Immature natural killer cell (primary cell): ENCODE measurements at regions not wholly inside any gene's neighbourhood (a gene's known extent, or its start where the extent isn't known, plus 50 kb on each side); places are given as distances from the start of the nearest gene placed in this dataset.
"Not testable (repeated sequence)": the region's sequence is repeated elsewhere in the genome, so short reads cannot be mapped to it uniquely, and the experiment has no call there.

Experiments used
- DNase-seq, 3 donors: peaks; one replicate each; pipeline ENCODE4 v3.0.0; 2022; ENCODE audit warnings: mixed read lengths in 1 of 3
- H3K27ac Mint-ChIP-seq, 6 donors: one replicate each; pipeline ENCODE4 v1.8.0; 2020; ENCODE audit warnings: mixed read lengths in 6 of 6, mild to moderate bottlenecking in 5 of 6, inconsistent platforms in 4 of 6, moderate library complexity in 3 of 6
- H3K27me3 Mint-ChIP-seq, 3 donors: one replicate each; pipeline ENCODE4 v1.8.0; 2020 to 2021; ENCODE audit warnings: low read depth in 3 of 3, mild to moderate bottlenecking in 3 of 3, mixed read lengths in 3 of 3, moderate library complexity in 3 of 3, inconsistent platforms in 1 of 3
- H3K36me3 Mint-ChIP-seq, 3 donors: one replicate each; pipeline ENCODE4 v1.8.0; 2020; ENCODE audit warnings: mixed read lengths in 3 of 3, inconsistent platforms in 2 of 3, mild to moderate bottlenecking in 2 of 3
- H3K4me1 Mint-ChIP-seq, 2 donors: one replicate each; pipeline ENCODE4 v1.8.0; 2020; ENCODE audit warnings: inconsistent platforms in 2 of 2, mild to moderate bottlenecking in 2 of 2, mixed read lengths in 2 of 2, moderate library complexity in 1 of 2
- H3K4me3 Mint-ChIP-seq, 5 donors: one replicate each; pipeline ENCODE4 v1.8.0; 2020; ENCODE audit warnings: mild to moderate bottlenecking in 5 of 5, mixed read lengths in 5 of 5, inconsistent platforms in 3 of 5, moderate library complexity in 3 of 5
- H3K9me3 Mint-ChIP-seq, 6 donors: one replicate each; pipeline ENCODE4 v1.8.0; 2020; ENCODE audit warnings: mild to moderate bottlenecking in 6 of 6, mixed read lengths in 6 of 6, inconsistent platforms in 4 of 6, moderate library complexity in 3 of 6

- Mint-ChIP-seq H3K4me1 (no peaks in the 10 kb centered on the region), H3K9me3 (peaks cover under 1 to 10% (median 1%) of the 10 kb centered on the region in 6 donors), H3K27me3 (peaks cover 14 to 29% (median 29%) of the 10 kb centered on the region in 3 donors), H3K27ac (no peak overlapping the region), H3K4me3 (no peak overlapping the region), H3K36me3 (peaks cover 0 to under 1% (median 0%) of the 10 kb centered on the region in 3 donors)
- no peak for DNase-seq
These were observed 81.3 kb downstream of the ZNF467 start for GRCh38 chr7:149692056-149692455.

GRCh38 chr7:149690688-149691446 lies 82.5 kb downstream of the ZNF467 start:
- H3K9me3 Mint-ChIP-seq: peaks cover 0 to 8% (median 0%) of the 10 kb centered on the region in 6 donors
- H3K4me1 Mint-ChIP-seq: no peaks in the 10 kb centered on the region
- no peaks in the 10 kb centered on the region for H3K36me3 Mint-ChIP-seq
- peaks cover 13 to 34% (median 27%) of the 10 kb centered on the region in 3 donors for H3K27me3 Mint-ChIP-seq
- no peak for DNase-seq
- no peak overlapping the region for H3K4me3 Mint-ChIP-seq
- no peak overlapping the region for H3K27ac Mint-ChIP-seq

GRCh38 chr7:149689291-149689721 lies 84.1 kb downstream of the ZNF467 start:
- Mint-ChIP-seq H3K27me3 (peaks cover 9 to 33% (median 21%) of the 10 kb centered on the region in 3 donors), H3K4me3 (no peak overlapping the region), H3K27ac (no peak overlapping the region), H3K4me1 (no peaks in the 10 kb centered on the region), H3K36me3 (no peaks in the 10 kb centered on the region), H3K9me3 (peaks cover 0 to 6% (median 0%) of the 10 kb centered on the region in 6 donors)
- DNase-seq: no peak

- Mint-ChIP-seq H3K36me3 (no peaks in the 10 kb centered on the region), H3K9me3 (peaks cover 0 to 6% (median 0%) of the 10 kb centered on the region in 6 donors), H3K27ac (no peak overlapping the region), H3K4me1 (no peaks in the 10 kb centered on the region), H3K27me3 (peaks cover 9 to 34% (median 21%) of the 10 kb centered on the region in 3 donors), H3K4me3 (no peak overlapping the region)
- no peak for DNase-seq
These were observed 84.6 kb downstream of the ZNF467 start for GRCh38 chr7:149688836-149689235.

GRCh38 chr7:149687820-149688219 lies 85.6 kb downstream of the ZNF467 start:
- not testable (repeated sequence) for DNase-seq, H3K36me3 Mint-ChIP-seq, H3K9me3 Mint-ChIP-seq, H3K4me1 Mint-ChIP-seq, H3K4me3 Mint-ChIP-seq, H3K27ac Mint-ChIP-seq
- peaks cover 9 to 38% (median 20%) of the 10 kb centered on the region in 3 donors for H3K27me3 Mint-ChIP-seq

- no peak for DNase-seq
- Mint-ChIP-seq H3K27ac (no peak overlapping the region), H3K4me3 (no peak overlapping the region), H3K9me3 (peaks cover 0 to 6% (median 0%) of the 10 kb centered on the region in 6 donors), H3K4me1 (no peaks in the 10 kb centered on the region), H3K27me3 (peaks cover 5 to 35% (median 18%) of the 10 kb centered on the region in 3 donors), H3K36me3 (no peaks in the 10 kb centered on the region)
These were observed 86.9 kb downstream of the ZNF467 start for GRCh38 chr7:149686449-149686848.

GRCh38 chr7:149686011-149686410 lies 87.4 kb downstream of the ZNF467 start:
- Mint-ChIP-seq H3K4me3 (no peak overlapping the region), H3K27me3 (peaks cover 2 to 32% (median 18%) of the 10 kb centered on the region in 3 donors), H3K9me3 (peaks cover 0 to 6% (median under 1%) of the 10 kb centered on the region in 6 donors), H3K4me1 (no peaks in the 10 kb centered on the region), H3K36me3 (no peaks in the 10 kb centered on the region), H3K27ac (no peak overlapping the region)
- no peak for DNase-seq

GRCh38 chr7:149685455-149685854 lies 87.9 kb downstream of the ZNF467 start:
- no peaks in the 10 kb centered on the region for H3K4me1 Mint-ChIP-seq
- no peaks in the 10 kb centered on the region for H3K36me3 Mint-ChIP-seq
- DNase-seq: no peak
- H3K9me3 Mint-ChIP-seq: peaks cover 0 to 6% (median 2%) of the 10 kb centered on the region in 6 donors
- no peak overlapping the region for H3K4me3 Mint-ChIP-seq
- peaks cover 2 to 26% (median 14%) of the 10 kb centered on the region in 3 donors for H3K27me3 Mint-ChIP-seq
- H3K27ac Mint-ChIP-seq: no peak overlapping the region

GRCh38 chr7:149683898-149684297 lies 89.5 kb downstream of the ZNF467 start:
- Mint-ChIP-seq H3K27me3 (peaks cover 5 to 24% (median 10%) of the 10 kb centered on the region in 3 donors), H3K36me3 (no peaks in the 10 kb centered on the region), H3K27ac (no peak overlapping the region), H3K9me3 (peaks cover 0 to 10% (median 2%) of the 10 kb centered on the region in 6 donors), H3K4me3 (no peak overlapping the region), H3K4me1 (no peaks in the 10 kb centered on the region)
- no peak for DNase-seq

GRCh38 chr7:149683181-149683580 lies 90.2 kb downstream of the ZNF467 start:
- Mint-ChIP-seq H3K27me3 (peaks cover 7 to 24% (median 8%) of the 10 kb centered on the region in 3 donors), H3K4me3 (no peak overlapping the region), H3K9me3 (peaks cover 0 to 10% (median 2%) of the 10 kb centered on the region in 6 donors), H3K27ac (no peak overlapping the region), H3K36me3 (no peaks in the 10 kb centered on the region), H3K4me1 (no peaks in the 10 kb centered on the region)
- no peak for DNase-seq

GRCh38 chr7:149682038-149682437 lies 91.3 kb downstream of the ZNF467 start:
- Mint-ChIP-seq H3K4me3 (no peak overlapping the region), H3K9me3 (peaks cover 0 to 10% (median 2%) of the 10 kb centered on the region in 6 donors), H3K4me1 (no peaks in the 10 kb centered on the region), H3K36me3 (no peaks in the 10 kb centered on the region), H3K27ac (no peak overlapping the region), H3K27me3 (peaks cover 7 to 27% (median 8%) of the 10 kb centered on the region in 3 donors)
- no peak for DNase-seq

GRCh38 chr7:149681274-149681673 lies 92.1 kb downstream of the ZNF467 start:
- H3K36me3 Mint-ChIP-seq: no peaks in the 10 kb centered on the region
- no peak overlapping the region for H3K4me3 Mint-ChIP-seq
- H3K27me3 Mint-ChIP-seq: peaks cover 7 to 31% (median 8%) of the 10 kb centered on the region in 3 donors
- H3K27ac Mint-ChIP-seq: no peak overlapping the region
- DNase-seq: no peak
- H3K9me3 Mint-ChIP-seq: peaks cover 0 to 10% (median 2%) of the 10 kb centered on the region in 6 donors
- no peaks in the 10 kb centered on the region for H3K4me1 Mint-ChIP-seq

GRCh38 chr7:149680331-149681025 lies 92.9 kb downstream of the ZNF467 start:
- Mint-ChIP-seq H3K27ac (no peak overlapping the region), H3K27me3 (peaks cover 8 to 26% (median 9%) of the 10 kb centered on the region in 3 donors), H3K36me3 (no peaks in the 10 kb centered on the region)

GRCh38 chr7:149674728-149675385 lies 98.5 kb downstream of the ZNF467 start:
- H3K4me3 Mint-ChIP-seq, H3K36me3 Mint-ChIP-seq, H3K9me3 Mint-ChIP-seq, H3K4me1 Mint-ChIP-seq, DNase-seq, H3K27ac Mint-ChIP-seq: not testable (repeated sequence)
- H3K27me3 Mint-ChIP-seq: peaks cover 10 to 21% (median 13%) of the 10 kb centered on the region in 3 donors

More at GRCh38 chr7:149680331-149681025, 92.9 kb downstream of the ZNF467 start:
- H3K4me3 Mint-ChIP-seq: no peak overlapping the region
- H3K4me1 Mint-ChIP-seq: no peaks in the 10 kb centered on the region
- DNase-seq: no peak
- H3K9me3 Mint-ChIP-seq: peaks cover 0 to 10% (median 2%) of the 10 kb centered on the region in 6 donors
